GM19372 (cell line): ENCODE measurements at regions not wholly inside any gene's neighbourhood (a gene's known extent, or its start where the extent isn't known, plus 50 kb on each side); places are given as distances from the start of the nearest gene placed in this dataset.

ENCODE experiments used
- ATAC-seq: cut with Tn5 transposase; IDR thresholded peaks from one replicate; pipeline ENCODE4 v1.9.1; 2021; ENCODE audit warnings: mild to moderate bottlenecking, low read depth, moderate library complexity; ENCODE audit not compliant: unreplicated experiment

GRCh38 chr3:113051787-113052186, 61.0 kb downstream of the GTPBP8 start:
- ATAC-seq, result no peak

GRCh38 chr3:113053169-113053568, 62.4 kb downstream of the GTPBP8 start:
- ATAC-seq, result no peak

DNA sequence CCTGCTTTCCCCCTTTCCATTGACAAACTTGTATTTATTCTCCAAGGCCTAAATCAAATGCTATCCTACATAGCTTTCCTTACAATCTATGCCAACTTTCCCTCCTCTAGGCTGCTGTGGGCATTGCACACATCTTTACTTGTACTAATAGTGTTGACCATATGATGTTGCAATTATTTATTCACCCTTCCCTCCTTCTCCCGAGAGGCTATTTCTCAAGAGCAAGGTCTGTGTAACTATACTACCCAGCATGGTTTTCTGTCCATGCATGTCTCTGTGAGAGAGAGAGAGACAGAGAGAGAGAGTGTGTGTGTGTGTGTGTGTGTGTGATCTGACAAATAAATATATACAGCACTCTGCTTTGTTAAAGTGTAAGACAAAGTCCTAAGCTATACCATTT, 63.8 kb downstream of the GTPBP8 start:
- no peak for ATAC-seq

DNA sequence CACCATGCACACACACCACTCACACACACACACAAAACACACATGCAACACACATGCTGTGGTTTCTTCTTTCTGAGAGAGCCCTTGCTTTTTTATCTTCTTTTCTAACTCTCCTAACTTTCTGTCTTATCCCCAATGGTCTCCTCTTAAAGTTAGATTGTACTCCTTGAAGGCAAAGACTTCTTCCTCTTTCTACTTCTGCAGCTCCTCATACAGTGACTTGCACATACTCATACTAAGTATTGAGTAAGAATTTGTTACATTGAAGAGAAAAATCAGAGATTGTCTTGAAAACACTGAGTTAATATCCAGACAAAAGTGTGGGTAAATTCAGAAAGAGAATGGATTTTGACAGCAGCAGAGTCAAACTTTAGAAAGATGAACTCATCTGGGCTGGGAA, 64.4 kb downstream of the GTPBP8 start:
- no peak for ATAC-seq

GRCh38 chr3:113055961-113056360, 65.2 kb downstream of the GTPBP8 start:
- ATAC-seq, result no peak

- ATAC-seq, result peak; percentile 74
Observed at GRCh38 chr3:113057117-113057516, 66.3 kb downstream of the GTPBP8 start.

GRCh38 chr3:113058188-113058587, 67.4 kb downstream of the GTPBP8 start:
- no peak for ATAC-seq

DNA sequence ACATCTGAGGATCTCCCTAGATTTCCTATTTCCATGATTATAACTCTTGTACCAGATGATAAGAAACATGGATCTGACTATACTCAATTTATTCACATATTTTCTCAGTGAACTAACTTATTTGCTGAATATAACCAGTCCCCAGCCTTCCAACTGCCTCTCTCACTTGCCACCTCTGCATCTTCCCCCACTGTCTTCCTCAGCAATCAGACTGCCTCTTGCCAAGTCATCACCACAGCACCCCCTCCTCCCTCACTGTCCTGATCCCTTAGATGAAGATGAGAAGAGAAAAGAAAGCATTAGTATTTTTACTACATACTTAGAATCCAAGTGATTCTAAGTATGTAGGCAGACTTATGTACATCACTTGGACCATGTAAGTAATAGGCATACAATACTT, 71.9 kb downstream of the GTPBP8 start:
- no peak for ATAC-seq

GRCh38 chr3:113063126-113063894, 72.5 kb downstream of the GTPBP8 start:
- no peak for ATAC-seq

DNA sequence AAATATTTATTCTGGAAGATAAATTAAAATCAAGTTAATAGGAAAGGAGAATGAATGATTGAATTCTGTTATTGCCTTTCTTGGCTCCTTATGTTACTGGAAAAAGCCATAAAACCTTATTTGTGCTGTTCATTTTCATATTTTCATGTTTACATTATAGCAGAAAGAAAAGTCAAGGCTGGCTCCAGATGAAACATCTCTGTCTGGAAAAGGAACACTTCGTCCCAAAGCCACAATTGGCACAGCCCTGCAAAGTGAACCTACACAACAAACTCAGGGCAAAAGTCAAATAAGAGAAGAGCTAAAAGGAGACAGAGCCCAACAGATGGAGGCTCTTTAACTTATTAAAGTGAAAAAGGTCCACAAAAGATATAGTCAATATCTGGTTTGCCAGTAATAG, 73.4 kb downstream of the GTPBP8 start:
- ATAC-seq, result no peak

- ATAC-seq, result no peak
Observed at GRCh38 chr3:113065336-113065735, 74.6 kb downstream of the GTPBP8 start.

DNA sequence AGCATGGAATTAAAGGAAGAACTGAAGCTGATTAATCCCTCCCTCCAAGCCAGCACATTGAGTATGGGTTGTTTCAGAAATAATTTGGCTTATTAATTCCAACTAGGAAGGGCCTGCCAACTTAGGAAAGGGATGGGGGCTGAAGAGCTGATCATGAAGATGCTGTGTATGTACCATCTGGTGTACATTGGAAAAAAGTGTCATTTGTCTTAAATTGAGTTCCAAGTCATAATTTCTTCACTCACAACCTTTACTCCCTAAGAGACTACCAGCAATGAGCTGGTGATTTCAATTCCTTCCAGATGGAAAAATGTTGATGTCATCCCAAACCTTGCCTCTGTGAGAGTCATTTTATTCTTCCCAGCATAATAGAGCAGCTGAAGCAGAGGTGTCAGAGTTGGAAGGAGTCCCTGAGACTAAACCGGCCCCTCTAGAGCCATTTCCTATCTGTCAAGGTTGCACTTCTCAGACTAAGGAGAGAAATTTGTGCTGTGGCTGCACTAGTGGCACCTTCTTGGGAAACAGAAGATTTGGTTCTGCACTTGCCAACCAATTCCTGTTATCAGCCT, 79.4 kb downstream of the GTPBP8 start:
- ATAC-seq, result peak; percentile 31

DNA sequence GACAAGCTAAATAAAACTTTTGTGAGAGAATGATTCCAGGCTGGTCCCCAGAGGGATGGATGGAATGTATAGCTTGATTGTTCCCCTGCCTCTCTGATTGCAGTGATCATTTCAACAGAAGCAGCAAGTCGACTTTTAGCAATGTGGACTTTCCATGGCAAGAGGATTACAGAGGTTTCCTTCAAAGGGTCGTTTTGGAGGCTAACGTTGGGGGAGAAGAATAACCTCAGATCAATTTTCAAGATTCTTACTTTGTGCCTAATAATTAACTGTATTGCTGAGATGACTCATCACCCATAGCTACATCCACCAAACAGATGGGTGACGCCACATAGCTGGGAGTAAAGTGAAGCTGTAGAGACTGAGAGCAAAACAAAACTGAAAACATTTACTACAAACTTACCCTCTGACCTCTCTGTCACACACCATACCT, 79.9 kb downstream of the GTPBP8 start:
- peak; percentile 100 for ATAC-seq

DNA sequence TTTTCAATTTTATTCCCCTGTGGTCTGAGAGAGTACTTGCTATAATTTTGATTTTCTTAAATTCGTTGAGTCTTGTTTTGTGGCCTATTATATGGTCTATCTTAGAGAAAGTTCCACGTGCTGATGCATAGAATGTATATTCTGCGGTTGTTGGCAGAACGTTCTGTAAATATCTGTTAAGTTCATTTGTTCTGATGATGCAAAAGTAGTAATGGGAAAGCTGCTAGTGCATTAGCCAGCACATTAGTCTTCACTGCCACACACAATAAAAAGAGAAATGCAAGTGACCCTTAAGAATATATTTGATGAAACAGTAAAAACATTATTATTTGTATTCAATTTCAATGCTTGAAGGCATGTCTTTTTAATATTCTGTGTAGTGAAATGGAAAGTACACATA, 84.8 kb downstream of the GTPBP8 start:
- ATAC-seq, result no peak

GRCh38 chr3:113079218-113079961, 88.6 kb downstream of the GTPBP8 start:
- ATAC-seq, result no peak

GRCh38 chr3:113084777-113085176, 94.0 kb downstream of the GTPBP8 start:
- no peak for ATAC-seq

DNA sequence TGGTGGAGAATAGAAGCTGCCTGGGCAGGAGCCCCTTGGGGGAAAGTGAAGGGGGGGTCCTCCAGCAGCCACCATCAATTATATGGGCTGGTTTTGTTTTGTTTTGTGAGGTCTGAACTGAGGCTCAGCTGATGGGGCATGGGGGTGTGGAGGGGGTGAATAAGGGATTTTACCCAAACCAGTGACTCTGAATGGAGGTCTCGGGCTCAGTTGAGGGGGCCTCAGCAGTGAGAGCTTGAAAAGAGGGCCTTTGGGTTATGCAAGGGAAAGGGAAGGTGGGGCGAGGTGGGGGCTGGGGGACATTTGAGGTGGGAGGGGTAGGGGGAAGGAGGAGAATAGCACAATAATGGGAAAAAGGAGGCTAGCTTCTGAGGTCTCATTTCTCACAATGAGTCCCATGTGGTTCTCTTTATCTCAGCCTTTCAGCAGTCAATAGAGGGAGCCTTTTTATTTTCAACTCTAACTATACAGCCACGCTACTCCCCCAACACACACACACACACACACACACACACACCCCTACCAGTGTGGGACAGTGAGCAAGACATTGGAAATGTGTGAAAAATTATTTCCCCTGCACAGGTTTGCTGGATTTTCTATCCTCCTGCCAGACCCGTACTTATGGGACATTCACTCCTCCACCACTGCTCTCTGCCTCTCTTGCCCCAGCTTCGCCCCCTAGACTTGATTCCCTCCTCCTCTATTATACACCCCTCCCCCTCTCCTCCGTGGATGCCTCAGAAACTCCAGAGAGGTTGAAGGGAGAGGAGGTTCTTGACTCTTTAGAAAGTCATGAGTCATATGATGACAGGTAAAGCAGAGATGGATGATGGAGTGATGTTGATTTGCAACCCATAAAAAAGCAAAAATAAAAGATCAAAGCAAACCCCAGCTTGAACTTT, 96.0 kb downstream of the GTPBP8 start:
- ATAC-seq, result no peak

DNA sequence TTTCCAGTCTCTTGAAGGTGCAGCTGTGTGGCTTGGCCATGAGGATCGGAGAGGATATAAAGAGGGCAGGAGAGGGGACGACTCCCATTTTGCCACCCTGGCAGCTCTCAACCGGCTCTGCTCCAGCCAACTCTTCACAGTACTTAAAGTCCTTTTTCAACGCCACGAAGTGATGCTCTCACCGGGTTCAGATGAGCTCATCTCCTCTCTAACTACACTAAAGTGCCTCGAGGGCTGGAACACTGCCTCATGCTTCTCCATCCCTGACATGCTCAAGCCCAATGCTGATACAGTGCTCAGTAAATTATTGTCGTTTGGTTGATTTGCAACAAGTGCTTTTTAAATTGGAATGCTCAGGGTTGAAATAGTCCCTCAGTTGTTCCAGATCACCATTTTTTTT, 97.8 kb downstream of the GTPBP8 start:
- no peak for ATAC-seq

DNA sequence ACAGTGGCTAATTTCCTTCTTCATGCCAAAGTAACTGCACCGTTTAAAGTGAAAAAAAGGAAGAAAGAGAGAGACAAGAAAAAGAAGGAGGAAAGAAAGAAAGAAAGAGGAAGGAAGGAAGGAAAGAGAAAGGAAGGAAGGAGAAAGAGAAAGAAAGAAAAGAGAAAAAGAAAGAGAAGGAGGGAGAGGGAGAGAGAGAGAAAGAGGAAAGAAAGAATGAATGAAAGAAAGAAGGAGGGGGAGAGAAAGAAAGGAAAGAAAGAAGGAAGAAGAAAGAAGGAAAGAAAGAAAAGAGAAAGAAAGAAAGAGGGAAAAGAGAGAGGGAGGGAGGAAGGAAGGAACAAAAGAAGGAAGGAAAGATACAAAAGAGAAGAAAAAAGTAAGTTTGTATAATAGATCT, 100.6 kb downstream of the GTPBP8 start:
- ATAC-seq, result no peak

DNA sequence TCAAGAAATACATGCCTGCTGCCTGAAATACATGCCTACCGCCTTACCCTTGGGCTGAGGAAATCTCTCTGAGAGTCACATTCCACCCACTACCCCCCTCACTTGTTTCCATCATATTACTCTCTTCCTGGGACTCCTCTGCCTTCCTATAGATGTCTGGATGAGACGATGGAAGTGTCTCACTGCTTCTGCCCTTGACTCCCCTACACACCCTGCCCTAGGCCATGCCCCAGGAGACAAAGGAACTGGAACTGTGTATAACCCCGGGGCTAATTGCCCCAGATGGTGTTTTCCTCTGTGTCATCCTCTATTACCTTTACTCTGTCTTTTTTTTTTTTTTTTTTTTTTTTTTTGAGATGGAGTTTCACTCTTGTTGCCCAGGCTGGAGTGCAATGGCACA, 102.0 kb downstream of the GTPBP8 start:
- ATAC-seq, result no peak
